PC-3 (cell line): ENCODE measurements at regions not wholly inside any gene's neighbourhood (a gene's known extent, or its start where the extent isn't known, plus 50 kb on each side); places are given as distances from the start of the nearest gene placed in this dataset.

Source experiments
- ATAC-seq: fragments of 200-7000 bp; cut with Tn5 transposase; 2 replicates; pipeline ENCODE4 v1.9.1; 2020; ENCODE audit warnings: mild to moderate bottlenecking, moderate library complexity
- BruUV-seq: library from RNA; stranded (reverse); fragments of 400-500 nt; replicated peaks from 2 replicates; lab custom pipeline; 2021; lab: Mats Ljungman, UMichigan
- CTCF ChIA-PET: fragments of 300-600 bp; sonication (Branson Sonifier 250); formaldehyde crosslinking; loops from one replicate; lab custom pipeline; 2022; ENCODE audit warnings: antibody characterized with exemption; lab: Charles Lee
- POLR2A ChIA-PET: fragments of 300-600 bp; sonication (Branson Sonifier 250); formaldehyde crosslinking; loops from one replicate; lab custom pipeline; 2022; ENCODE audit warnings: antibody characterized with exemption; ENCODE audit not compliant: unreplicated experiment; lab: Charles Lee
- DNase-seq: peaks from one replicate; pipeline ENCODE4 v3.0.0-alpha.2; 2015
- H2AFZ ChIP-seq: fragments of 300-600 bp; sonication (generic); 2 replicates; pipeline ENCODE4 v1.6.0; 2016; ENCODE audit warnings: antibody characterized with exemption, low read length
- H3F3A ChIP-seq: fragments of 300-600 bp; sonication (generic); one replicate; pipeline ENCODE4 v1.6.0; 2017; ENCODE audit warnings: antibody characterized with exemption, low read length, control low read depth, mild to moderate bottlenecking; ENCODE audit not compliant: unreplicated experiment
- H3K27ac ChIP-seq: fragments of 300-600 bp; sonication (generic); 2 replicates; pipeline ENCODE4 v1.5.1; 2016; ENCODE audit warnings: mild to moderate bottlenecking, low read length
- H3K27me3 ChIP-seq: fragments of 300-600 bp; sonication (generic); 2 replicates; pipeline ENCODE4 v1.6.1; 2016; ENCODE audit warnings: low read length, mixed read lengths
- H3K36me3 ChIP-seq: fragments of 300-600 bp; sonication (generic); 2 replicates; pipeline ENCODE4 v1.6.1; 2016; ENCODE audit warnings: low read depth, mixed run types, low read length, mixed read lengths
- H3K4me1 ChIP-seq: fragments of 300-600 bp; sonication (generic); 2 replicates; pipeline ENCODE4 v1.5.1; 2016; ENCODE audit warnings: low read length; ENCODE audit not compliant: insufficient read depth
- H3K4me2 ChIP-seq: fragments of 300-600 bp; sonication (generic); 2 replicates; pipeline ENCODE4 v1.6.0; 2016; ENCODE audit warnings: low read length
- H3K4me3 ChIP-seq: fragments of 300-600 bp; sonication (generic); 2 replicates; pipeline ENCODE4 v1.5.1; 2016; ENCODE audit warnings: mild to moderate bottlenecking, low read length, mixed read lengths
- H3K79me2 ChIP-seq: fragments of 300-600 bp; sonication (generic); 2 replicates; pipeline ENCODE4 v1.6.1; 2017; ENCODE audit warnings: low read length, mixed read lengths
- H3K9ac ChIP-seq: fragments of 300-600 bp; sonication (generic); 2 replicates; pipeline ENCODE4 v1.6.0; 2016; ENCODE audit warnings: mild to moderate bottlenecking, low read length
- H3K9me2 ChIP-seq: fragments of 300-600 bp; sonication (generic); replicated peaks from 2 replicates; pipeline ENCODE4 v1.6.1; 2016; ENCODE audit warnings: mixed run types, low read length, mixed read lengths
- H3K9me3 ChIP-seq: fragments of 300-600 bp; sonication (generic); 2 replicates; pipeline ENCODE4 v1.6.1; 2016; ENCODE audit warnings: low read length, mixed read lengths
- H4K20me1 ChIP-seq: fragments of 300-600 bp; sonication (generic); 2 replicates; pipeline ENCODE4 v1.6.1; 2016; ENCODE audit warnings: low read length, mixed read lengths
- EZH2 ChIP-seq: fragments of 300-600 bp; sonication (generic); IDR thresholded peaks from one replicate; pipeline ENCODE4 v1.6.1; 2017; ENCODE audit warnings: antibody characterized with exemption, mild to moderate bottlenecking, low read length; ENCODE audit not compliant: unreplicated experiment
- EZH2phosphoT487 ChIP-seq: fragments of 300-600 bp; sonication (generic); IDR thresholded peaks from 2 replicates; pipeline ENCODE4 v1.6.1; 2018; ENCODE audit warnings: mild to moderate bottlenecking, antibody characterized with exemption, low read length, borderline replicate concordance
- intact Hi-C: fragments of 100-400 bp; cut with micrococcal nuclease; formaldehyde crosslinking; loops from 2 replicates; pipeline ENCODE4 v1.9.0; 2023
- TF ChIP-seq, protein P1 (sequence below): fragments of 300-600 bp; sonication (generic); conservative IDR thresholded peaks from 2 replicates; pipeline ENCODE4 v1.5.1; 2017; ENCODE audit warnings: antibody characterized with exemption, low read depth, mild to moderate bottlenecking, low read length

DNA sequence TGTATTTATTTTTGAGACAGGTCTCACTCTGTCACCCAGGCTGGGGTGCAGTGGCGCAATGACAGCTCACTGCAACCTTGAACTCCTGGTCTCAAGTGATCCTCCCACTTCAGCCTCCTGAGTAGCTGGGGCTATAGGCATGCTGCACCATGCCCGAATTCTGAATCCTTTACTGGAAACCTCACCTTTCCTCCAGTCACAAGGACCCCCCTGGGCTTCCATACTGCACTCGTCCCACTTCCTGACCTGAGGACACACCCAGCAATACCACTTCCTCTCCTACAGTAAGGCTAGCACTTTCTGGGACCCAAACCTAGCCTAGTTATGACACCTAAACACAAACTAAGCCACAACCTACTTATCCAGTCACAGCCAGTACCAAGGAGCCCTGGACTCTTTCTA, 68.2 kb downstream of the FAM217A start:
- Histone ChIP-seq H4K20me1 (no peaks in the 10 kb centered on the region), H3K27ac (no peak overlapping the region), H3F3A (no peaks in the 10 kb centered on the region), H3K79me2 (peaks cover 51% of the 10 kb centered on the region), H3K36me3 (peaks cover 5% of the 10 kb centered on the region; the same call in 1 of the 2 replicates), H3K4me3 (no peak overlapping the region), H3K9ac (no peak overlapping the region), H2AFZ (no peak overlapping the region), H3K4me1 (peaks cover 14% of the 10 kb centered on the region), H3K4me2 (peak overlapping the region; percentile 20; the same call in 1 of the 2 replicates), H3K9me2 (no peaks in the 10 kb centered on the region), H3K27me3 (no peaks in the 10 kb centered on the region), H3K9me3 (no peaks in the 10 kb centered on the region)
- ChIA-PET CTCF (no interaction called here), POLR2A (no interaction called here)
- TF ChIP-seq EZH2phosphoT487: no peak
- TF ChIP-seq, protein P1, sequence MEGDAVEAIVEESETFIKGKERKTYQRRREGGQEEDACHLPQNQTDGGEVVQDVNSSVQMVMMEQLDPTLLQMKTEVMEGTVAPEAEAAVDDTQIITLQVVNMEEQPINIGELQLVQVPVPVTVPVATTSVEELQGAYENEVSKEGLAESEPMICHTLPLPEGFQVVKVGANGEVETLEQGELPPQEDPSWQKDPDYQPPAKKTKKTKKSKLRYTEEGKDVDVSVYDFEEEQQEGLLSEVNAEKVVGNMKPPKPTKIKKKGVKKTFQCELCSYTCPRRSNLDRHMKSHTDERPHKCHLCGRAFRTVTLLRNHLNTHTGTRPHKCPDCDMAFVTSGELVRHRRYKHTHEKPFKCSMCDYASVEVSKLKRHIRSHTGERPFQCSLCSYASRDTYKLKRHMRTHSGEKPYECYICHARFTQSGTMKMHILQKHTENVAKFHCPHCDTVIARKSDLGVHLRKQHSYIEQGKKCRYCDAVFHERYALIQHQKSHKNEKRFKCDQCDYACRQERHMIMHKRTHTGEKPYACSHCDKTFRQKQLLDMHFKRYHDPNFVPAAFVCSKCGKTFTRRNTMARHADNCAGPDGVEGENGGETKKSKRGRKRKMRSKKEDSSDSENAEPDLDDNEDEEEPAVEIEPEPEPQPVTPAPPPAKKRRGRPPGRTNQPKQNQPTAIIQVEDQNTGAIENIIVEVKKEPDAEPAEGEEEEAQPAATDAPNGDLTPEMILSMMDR: no peak
- TF ChIP-seq EZH2: no peak
- BruUV-seq: no TSS peak
- ATAC-seq (peak; percentile 38; the same call in 1 of the 2 replicates), DNase-seq (no peak)
- intact Hi-C loops: no loop called here

DNA sequence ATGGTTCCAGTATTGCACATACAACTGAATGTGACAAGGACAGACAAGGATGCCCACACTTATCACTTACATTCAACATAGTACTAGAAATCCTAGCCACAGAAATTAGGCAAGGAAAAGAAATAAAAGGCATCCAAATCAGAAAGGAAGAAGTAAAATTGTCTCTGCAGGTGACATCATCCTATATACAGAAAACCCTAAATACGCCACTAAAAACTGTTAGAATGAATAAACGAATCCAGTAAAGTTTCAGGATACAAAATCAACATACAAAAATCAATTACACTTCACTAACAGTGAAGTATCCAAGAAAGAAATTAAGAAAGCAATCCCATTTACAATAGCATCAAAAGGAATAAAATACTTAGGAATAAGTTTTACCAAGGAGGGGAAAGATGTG, 66.1 kb downstream of the FAM217A start:
- CTCF ChIA-PET: interaction anchor here (0.7 kb wide), 1 partner anchor 809 kb away, joined by 3 read pairs; no protein-coding TSS in a partner anchor
- no peak overlapping the region for H3K4me3 ChIP-seq
- POLR2A ChIA-PET: no interaction called here
- BruUV-seq: no TSS peak
- ATAC-seq: no peak
- peaks cover 5% of the 10 kb centered on the region; the same call in 1 of the 2 replicates for H3K36me3 ChIP-seq
- no peaks in the 10 kb centered on the region for H4K20me1 ChIP-seq
- intact Hi-C loops: no loop called here
- H2AFZ ChIP-seq: no peak overlapping the region
- peaks cover 20% of the 10 kb centered on the region for H3K4me1 ChIP-seq
- H3K27ac ChIP-seq: no peak overlapping the region
- H3K4me2 ChIP-seq: no peak overlapping the region
- H3K9me2 ChIP-seq: no peaks in the 10 kb centered on the region
- TF ChIP-seq, protein P1: no peak
- TF ChIP-seq EZH2phosphoT487: no peak
- no peak for TF ChIP-seq EZH2
- H3F3A ChIP-seq: peaks cover under 1% of the 10 kb centered on the region
- H3K9ac ChIP-seq: no peak overlapping the region
- peaks cover 72% of the 10 kb centered on the region for H3K79me2 ChIP-seq
- H3K9me3 ChIP-seq: no peaks in the 10 kb centered on the region
- no peak for DNase-seq
- H3K27me3 ChIP-seq: no peaks in the 10 kb centered on the region

DNA sequence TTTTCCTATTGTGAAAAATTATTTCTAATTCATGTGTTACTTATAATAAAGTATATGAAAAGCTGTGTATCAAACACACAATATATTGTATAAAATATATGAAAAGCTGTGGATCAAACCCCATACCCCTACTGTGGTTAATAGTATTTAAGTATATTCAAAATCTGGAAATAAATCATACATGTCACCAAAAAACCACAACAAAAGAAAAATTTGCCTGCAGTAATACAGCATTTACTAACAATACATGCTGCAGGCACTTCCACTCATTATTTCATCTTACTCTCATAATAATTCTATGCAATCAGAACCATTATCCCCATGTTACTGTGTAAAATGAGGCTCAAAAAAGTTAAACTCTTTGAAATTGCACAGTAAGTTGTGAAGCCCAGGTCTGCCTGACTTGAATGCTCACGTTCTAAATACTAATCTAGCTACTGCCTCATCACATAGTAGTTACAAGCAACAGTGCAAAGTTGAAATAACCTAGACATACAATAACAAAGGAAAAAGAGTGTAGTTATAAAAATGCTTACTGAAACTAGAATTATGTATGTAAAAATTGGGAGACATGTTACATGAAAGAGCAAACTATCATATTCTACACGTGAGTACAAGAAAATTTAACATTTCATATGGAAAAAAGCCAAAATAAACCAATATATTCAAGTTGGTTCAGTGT, 61.7 kb downstream of the FAM217A start:
- H3K36me3 ChIP-seq: peaks cover 5% of the 10 kb centered on the region; the same call in 1 of the 2 replicates
- H3K27me3 ChIP-seq: no peaks in the 10 kb centered on the region
- TF ChIP-seq EZH2 (no peak), EZH2phosphoT487 (no peak)
- TF ChIP-seq, protein P1: no peak
- peak overlapping the region; percentile 96 for H3K9ac ChIP-seq
- H3K4me3 ChIP-seq: peak overlapping the region; percentile 93
- ChIA-PET POLR2A (no interaction called here), CTCF (no interaction called here)
- H3K9me3 ChIP-seq: no peaks in the 10 kb centered on the region
- peak overlapping the region; percentile 88 for H2AFZ ChIP-seq
- DNase-seq (no peak), ATAC-seq (no peak)
- H3K4me1 ChIP-seq: peaks cover 26% of the 10 kb centered on the region
- H4K20me1 ChIP-seq: peaks cover 6% of the 10 kb centered on the region
- H3K79me2 ChIP-seq: peaks cover 88% of the 10 kb centered on the region
- H3K27ac ChIP-seq: peak overlapping the region; percentile 91
- no peaks in the 10 kb centered on the region for H3K9me2 ChIP-seq
- peak overlapping the region; percentile 94 for H3K4me2 ChIP-seq
- H3F3A ChIP-seq: peaks cover 10% of the 10 kb centered on the region
- no TSS peak for BruUV-seq
- intact Hi-C loops: no loop called here
